NCI-H2196 treated with DMSO at 0.1 percent for 48 hours (cell line): ENCODE measurements at regions not wholly inside any gene's neighbourhood (a gene's known extent, or its start where the extent isn't known, plus 50 kb on each side); places are given as distances from the start of the nearest gene placed in this dataset.
"Not testable (repeated sequence)": the region's sequence is repeated elsewhere in the genome, so short reads cannot be mapped to it uniquely, and the experiment has no call there.

Experiments used
- DNase-seq: peaks from one replicate; lab custom pipeline; 2025; ENCODE audit not compliant: unreplicated experiment; lab: John Stamatoyannopoulos, UW

DNA sequence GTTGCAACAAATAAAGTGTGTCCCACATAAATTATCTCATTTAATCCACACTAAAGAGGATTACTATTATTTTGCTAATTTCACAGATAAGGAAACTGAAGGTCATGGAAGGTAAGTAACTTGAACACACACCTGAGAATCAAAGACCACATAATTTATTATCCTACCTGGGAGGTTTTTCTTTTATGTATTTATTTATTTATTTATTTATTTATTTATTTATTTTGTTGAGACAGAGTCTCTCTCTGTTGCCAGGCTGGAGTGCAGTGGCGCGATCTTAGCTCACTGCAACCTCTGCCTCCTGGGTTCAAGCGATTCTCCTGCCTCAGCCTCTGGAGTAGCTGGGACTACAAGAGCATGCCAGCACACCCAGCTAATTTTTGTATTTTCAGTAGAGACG is 1011.4 kb downstream of the VRK1 start:
- not testable (repeated sequence) for DNase-seq

DNA sequence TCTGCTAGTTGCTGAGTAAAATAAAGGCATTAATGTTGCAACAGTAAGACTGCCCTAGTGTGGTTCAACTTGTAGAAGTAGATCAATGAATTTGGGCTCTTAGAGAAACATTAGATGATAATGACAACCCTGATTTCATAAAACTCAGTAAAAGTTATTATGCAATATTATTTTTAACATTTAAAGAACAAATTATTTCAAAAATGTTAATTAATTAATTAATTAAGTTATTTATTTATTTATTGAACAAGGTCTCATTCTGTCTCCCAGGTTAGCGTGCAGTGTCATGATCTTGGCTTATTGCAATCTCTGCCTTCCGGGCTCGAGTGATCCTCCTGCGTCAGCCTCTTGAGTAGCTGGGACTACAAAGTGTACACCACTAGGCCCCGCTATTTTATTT is 1016.4 kb downstream of the VRK1 start:
- DNase-seq = no peak

DNA sequence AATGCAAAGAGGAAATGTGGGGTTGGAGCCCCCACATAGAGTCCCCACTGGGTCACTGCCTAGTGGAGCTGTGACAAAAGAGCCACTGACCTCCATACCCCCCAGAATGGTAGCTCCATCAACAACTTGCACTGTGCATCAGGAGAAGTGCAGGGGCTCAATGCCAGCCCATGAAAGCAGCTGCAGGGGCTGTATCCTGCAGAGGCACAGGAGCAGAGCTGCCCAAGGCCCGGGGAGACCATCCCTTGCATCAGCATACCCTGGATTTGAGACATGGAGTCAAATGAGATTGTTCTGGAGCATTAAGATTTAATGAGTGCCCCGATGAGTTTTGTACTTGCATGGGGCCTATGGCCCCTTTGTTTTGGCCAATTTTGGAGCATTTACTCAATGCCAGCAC is 1023.6 kb downstream of the VRK1 start:
- no peak for DNase-seq

GRCh38 chr14:97824218-97824617 is 1027.0 kb downstream of the VRK1 start:
- no peak for DNase-seq

DNA sequence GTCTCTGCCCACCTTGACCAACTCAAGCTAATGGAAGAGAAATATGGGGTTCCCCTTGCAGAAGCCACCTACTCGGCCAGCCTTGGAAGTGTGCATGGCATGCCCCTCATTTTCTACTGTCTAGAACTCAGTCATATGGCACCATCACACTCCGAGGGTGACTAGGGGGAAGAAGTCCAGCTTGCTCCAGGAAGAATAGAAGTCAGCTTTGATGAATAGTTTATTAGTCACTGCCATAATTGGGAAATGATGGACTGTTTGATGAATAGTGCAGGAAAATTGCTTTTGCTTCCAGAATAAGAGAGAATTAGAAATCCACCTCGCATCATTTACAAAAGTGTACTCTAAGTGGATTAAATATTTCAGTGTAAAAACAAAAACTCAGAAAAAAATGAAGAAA is 1030.6 kb downstream of the VRK1 start:
- no peak for DNase-seq

DNA sequence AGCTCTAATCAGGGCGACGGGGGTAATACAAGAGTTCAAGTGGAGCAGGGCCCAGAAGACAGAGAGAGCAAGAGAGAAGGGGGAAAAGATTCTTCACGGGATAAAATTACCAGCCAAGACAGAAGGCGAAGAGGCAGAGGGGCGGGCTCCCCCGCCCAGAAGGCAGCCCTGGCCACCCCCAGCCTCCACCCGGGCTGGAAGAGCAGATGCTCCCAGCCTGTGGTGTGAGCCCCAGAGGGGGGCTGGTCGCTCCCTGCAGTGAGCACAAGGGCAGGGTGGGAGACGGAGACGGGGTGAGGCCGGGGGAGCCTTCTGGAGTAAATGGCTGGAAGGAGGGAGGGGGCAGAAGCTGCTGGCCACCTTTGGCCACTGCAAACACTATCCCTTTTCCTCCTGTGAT is 1035.6 kb downstream of the VRK1 start:
- DNase-seq = no peak

GRCh38 chr14:97838986-97839385 is 1041.8 kb downstream of the VRK1 start:
- DNase-seq = no peak

DNA sequence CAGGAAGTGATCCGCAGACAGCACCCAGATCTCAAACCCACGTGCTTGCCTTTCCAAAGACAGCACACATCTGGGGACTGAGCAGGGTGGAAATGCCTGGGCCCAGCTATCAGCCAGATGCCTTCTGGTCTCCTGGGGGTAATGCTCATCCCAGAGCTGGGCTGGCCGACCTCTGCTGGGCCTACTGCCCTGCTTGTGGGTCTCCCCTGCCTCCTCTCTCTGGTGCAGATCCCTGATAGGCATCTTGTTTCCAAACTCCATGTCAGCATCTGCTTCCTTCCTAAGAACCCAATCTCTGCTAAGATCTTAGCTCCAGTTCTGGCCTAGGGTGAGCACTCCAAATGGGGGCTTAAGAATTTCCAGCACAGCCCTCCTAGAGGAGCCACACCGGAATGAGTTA is 1043.0 kb downstream of the VRK1 start:
- DNase-seq = no peak

DNA sequence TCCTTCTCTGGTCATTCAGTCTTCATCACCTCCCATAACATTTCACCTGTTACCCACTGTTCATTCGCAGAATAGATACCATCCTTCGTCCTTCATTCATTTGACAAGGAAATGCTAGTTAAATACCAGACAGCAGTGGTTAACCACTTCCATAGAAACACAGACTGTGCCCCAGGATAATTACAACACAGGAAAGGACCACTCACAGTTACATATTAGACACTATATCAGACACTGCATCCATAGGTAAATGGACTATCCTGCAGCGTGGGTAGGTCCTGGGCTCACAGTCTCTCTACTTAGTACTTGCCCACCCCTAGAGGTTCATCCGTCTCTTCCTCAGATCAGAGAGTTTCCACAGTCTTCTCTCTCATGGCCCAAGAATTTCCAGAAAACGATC is 1044.6 kb downstream of the VRK1 start:
- DNase-seq = no peak

DNA sequence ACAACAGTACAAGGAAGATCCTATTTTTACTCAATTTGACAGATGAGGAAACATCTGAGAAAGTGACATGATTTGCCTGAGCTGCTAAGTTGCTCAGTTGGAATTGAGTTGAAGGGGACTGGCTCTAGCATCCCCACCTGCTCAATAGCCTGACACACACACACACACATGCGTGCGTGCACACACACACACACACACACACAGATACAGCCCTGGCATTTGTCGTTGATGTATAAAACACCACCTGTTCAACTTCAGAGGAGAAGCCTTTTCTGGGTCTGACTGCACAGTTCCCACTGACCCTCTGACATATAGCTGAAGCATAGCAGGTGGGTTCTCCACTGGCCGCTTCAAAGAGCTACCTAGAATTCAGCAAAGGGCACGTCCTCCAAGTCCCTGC is 1045.9 kb downstream of the VRK1 start:
- no peak for DNase-seq

GRCh38 chr14:97844042-97844441 is 1046.9 kb downstream of the VRK1 start:
- DNase-seq = no peak

DNA sequence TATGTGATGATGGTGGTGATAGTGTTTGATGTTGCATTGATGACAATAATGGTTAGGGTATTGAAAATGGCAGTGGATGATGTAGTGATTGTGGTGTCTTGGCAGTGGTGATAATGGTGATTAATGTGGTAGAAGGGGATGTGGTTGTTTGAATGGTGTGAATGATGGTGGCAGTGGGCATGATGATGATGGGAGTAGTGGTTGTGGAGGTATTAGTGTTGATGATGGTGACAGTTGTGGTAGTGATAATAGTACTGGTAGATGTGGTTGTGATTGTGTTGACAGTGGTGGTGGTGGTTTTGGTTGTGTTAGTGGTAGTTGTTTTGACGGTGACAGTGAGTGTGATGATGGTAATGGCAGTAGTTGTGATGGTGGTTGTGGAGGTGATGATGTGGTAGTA is 1049.0 kb downstream of the VRK1 start:
- DNase-seq = no peak

- no peak for DNase-seq
These were observed 1051.3 kb downstream of the VRK1 start for GRCh38 chr14:97848317-97848980.

DNA sequence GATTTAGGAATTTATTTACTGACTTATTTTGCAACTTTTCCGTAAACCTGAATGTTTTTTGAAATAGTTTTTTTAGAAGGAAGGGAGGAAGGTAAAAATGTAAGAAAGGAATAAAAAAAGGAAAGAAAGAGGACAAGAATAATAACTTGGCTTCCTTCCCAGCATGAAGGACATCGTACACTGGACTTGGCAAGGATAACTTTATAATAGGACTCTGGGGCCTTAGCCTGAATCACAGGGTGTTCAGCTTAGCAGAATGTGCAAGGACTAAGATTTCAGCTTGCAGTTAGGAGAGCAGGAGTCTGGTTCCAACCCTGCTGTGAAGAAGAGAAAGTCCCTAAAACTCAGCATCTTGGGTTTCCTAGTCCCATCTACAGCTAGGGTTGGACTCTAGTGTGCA is 1053.3 kb downstream of the VRK1 start:
- DNase-seq = no peak

GRCh38 chr14:97850886-97851285 is 1053.7 kb downstream of the VRK1 start:
- no peak for DNase-seq

DNA sequence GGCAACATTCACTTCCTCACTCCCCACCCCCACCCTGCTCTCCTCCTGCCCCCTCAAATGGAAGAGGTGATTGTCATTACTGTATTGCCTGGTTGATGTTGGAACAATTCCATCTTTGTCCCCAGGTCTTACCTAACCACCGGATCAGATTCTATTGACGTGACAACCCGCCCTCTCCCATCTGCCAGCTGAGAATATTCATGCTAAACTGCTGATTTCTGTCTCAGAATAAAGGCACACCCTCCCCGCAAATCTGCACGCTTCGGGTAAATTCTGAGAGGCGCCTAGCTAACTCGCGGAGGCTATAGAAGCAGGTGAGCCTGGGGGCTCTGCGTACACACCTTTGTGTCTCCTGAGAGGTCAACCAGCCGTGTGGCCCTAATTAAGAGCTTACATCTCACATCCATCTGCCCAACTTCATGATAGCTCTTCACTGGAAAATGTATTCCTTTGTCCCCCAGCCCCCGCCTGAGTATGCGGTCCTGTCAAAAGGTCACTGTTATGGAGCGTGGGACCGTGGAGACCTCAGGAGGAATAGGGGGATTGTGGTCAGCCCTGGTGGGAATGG is 1054.3 kb downstream of the VRK1 start:
- no peak for DNase-seq

DNA sequence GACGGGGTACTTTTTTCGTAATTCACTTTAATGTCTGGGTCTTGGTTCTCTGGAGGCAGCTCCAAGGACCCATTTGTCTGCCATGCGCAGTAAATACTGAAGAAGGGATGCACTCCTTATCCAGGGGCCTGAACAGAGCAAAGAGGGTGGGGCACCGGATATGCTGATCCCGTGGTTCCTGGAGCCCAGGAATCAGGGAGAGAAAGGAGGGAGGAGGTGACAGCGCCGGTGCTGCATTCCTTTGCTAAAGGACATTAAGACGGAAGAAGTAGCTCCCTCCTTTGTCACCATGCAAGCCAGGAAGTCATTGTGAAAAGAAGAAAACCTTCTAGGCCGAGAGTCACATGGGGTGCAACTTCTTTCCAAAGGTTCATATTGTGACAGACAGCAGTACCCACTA is 1057.7 kb downstream of the VRK1 start:
- no peak for DNase-seq

GRCh38 chr14:97866195-97866594 is 1069.0 kb downstream of the VRK1 start:
- no peak for DNase-seq

GRCh38 chr14:97866664-97867063 is 1069.5 kb downstream of the VRK1 start:
- DNase-seq = no peak

DNA sequence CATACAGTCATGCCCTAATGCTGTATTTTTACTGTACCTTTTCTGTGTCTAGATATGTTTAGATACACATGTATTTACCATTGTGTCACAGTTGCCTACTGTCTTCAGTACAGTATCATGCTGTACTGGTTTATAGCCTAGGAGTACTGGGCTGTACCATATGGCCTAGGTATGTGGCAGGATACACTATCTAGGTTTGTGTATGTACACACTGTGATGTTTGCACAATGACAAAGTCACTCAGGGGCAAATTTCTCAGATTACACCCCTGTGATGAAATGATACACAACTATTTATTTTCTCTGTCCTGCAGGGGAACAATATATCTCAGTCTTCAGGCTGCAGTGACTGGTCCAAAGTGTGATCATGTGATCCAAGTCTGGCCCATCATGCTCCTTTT is 1076.1 kb downstream of the VRK1 start:
- no peak for DNase-seq

DNA sequence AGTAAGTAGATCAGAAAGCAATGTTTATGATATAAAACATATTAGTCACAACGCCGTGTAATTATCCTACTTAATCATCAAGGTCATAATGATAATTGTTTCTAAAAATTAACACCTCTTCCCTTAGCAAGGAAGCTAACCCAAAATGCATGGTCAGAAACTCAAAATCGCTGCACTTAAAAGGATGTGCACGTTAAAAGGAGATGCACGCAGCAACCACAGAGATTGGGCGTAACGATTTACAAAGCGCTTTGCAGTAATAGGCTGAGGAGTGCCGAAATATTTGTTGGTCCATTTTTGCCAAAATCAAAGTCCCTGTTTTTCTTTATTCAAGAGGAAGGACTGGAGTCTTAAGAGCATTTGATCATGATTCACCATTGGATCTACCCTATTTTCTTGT is 1077.2 kb downstream of the VRK1 start:
- DNase-seq = no peak

DNA sequence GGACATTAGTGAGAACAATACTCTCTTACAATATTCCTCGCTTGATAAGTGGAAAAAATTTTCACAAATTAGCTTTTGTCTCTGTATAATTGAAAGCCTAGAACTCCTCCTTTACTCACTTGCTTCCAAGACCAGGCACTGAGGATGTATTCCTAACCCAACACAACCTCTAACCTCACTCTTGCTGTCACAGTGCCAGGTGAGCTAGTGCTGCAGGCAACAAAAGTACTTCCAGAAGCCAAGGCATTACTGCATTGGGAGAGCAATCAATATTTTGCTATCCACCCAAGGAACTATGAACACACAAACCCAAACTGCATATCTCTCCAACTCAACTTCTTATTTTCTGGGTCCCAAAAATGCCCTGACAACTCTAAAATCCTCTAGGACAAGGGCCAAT is 1081.0 kb downstream of the VRK1 start:
- no peak for DNase-seq

GRCh38 chr14:97878727-97879126 is 1081.5 kb downstream of the VRK1 start:
- DNase-seq = no peak
